ENCODE measurements at regions not wholly inside any gene's neighbourhood (a gene's known extent, or its start where the extent isn't known, plus 50 kb on each side); places are given as distances from the start of the nearest gene placed in this dataset.
"Not testable (repeated sequence)": the region's sequence is repeated elsewhere in the genome, so short reads cannot be mapped to it uniquely, and the experiment has no call there.

GRCh38 chr16:31975826-31976419, 102.3 kb downstream of the ZNF267 start:
- ATAC-seq (ENCODE audit: poor library complexity); intact Hi-C loops (cut with DNase I); DNase-seq: not testable (repeated sequence)

DNA sequence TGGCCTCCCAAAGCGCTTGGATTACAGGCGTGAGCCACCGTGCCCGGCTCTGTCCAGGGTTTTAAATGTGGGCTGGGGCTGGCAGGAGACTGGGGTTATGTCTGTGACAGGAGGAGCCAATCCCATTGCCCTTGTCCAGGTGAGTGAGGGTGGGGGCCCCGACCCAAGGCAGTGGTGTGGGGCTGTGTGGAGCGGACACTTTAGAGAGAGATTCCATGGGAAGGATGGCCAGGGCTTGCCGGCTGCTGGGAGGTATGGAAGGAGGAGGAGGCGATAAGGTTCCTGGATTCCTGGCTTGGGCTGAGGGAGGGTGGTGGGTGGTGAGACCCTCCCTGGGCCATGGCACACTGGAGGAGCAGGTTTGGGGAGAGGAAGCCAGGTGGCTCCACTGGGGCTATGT, 104.9 kb downstream of the ZNF267 start:
- ATAC-seq (ENCODE audit: poor library complexity); DNase-seq; intact Hi-C loops (cut with DNase I): not testable (repeated sequence)

DNA sequence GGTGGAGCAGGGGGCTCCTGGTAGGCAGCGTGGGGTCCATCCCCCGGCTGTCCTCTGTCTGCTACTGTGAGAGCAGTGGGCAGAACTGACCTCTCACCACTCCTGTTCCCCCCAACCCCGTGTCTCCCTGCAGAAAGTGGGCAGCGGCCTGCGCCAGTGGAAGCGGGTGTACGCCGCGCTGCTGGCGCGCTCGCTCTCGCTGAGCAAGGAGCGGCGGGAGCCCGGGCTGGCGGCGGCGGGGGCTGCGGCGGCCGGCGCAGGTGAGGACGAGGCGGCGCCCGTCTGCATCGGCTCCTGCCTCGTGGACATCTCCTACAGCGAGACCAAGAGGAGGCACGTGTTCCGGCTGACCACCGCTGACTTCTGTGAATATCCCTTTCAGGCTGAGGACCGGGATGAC, 108.1 kb downstream of the ZNF267 start:
- intact Hi-C loops (cut with DNase I); DNase-seq; ATAC-seq (ENCODE audit: poor library complexity): not testable (repeated sequence)

- intact Hi-C loops (cut with DNase I); ATAC-seq (ENCODE audit: poor library complexity); DNase-seq: not testable (repeated sequence)
Measured at GRCh38 chr16:31982986-31983385, 109.4 kb downstream of the ZNF267 start.

GRCh38 chr16:31983666-31984065, 110.1 kb downstream of the ZNF267 start:
- intact Hi-C loops (cut with DNase I); ATAC-seq (ENCODE audit: poor library complexity); DNase-seq: not testable (repeated sequence)

- ATAC-seq (ENCODE audit: poor library complexity); intact Hi-C loops (cut with DNase I); DNase-seq: not testable (repeated sequence)
Measured at GRCh38 chr16:31986895-31987294, 113.3 kb downstream of the ZNF267 start.

DNA sequence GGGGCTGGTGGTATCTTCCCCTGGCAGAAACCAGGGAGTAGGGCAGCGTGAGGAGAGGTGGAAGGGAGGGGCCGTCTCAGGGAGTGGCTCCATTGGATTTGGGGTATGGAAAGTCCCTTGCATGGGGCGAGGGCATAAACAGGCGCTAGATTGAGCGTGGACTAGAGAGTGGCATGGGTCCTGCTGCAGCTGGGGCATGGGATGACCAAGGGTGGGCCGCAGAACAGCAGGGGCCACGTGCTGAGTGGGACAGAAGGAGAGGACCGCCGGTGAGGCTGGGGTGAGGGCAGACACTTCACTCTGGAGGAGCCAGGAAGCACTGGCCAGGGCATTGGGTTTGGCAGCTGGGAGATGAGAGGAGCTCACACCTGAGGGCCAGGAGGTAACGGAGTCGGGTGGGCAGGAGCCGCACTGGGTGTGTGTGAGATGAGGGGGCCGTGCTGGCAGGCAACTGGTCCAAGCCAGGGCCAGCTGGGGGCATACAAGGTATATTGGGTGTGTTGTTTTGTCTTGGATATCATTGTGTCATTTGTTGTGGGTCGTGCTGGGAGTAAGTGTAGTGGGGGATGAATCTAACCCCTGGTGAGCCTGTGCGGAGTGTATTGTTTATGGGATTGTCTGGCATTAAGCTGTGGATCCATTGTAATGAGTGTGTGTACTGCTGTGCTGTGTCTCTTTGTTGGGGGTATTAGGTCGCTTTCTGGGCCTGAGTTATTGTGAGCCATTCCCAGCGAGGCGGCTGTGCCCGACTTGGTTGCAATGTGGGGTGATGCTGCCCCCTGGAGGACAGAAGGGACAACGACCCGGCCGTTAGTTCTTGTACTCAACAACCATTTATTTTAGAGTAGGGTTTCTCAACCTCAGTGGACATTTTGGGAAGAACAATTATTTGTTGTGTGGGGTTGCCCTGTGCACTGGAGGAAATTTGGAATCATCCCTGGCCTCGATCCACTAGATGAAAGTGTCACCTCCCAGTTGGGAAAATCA, 115.3 kb downstream of the ZNF267 start:
- intact Hi-C loops (cut with DNase I); DNase-seq: not testable (repeated sequence)
- peak; percentile 78 for ATAC-seq (ENCODE audit: poor library complexity)

DNA sequence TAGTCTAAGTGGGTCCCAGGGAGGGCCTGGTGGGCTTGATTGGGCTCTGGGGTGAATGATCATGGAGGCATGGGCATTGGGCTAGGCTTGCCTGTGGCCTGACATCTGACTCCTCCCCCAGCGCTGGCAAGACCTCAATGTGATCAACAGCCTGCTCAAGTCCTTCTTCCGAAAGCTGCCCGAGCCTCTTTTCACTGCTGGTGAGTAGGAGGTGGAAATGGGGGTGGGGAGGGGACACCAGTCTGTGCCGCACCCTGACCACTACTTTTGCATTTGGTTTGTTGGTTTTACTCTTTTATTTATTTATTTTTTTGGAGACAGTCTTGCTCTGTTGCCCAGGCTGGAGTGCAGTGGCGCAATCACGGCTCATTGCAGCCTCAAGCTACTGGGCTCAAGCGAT, 116.7 kb downstream of the ZNF267 start:
- ATAC-seq (ENCODE audit: poor library complexity); DNase-seq; intact Hi-C loops (cut with DNase I): not testable (repeated sequence)

- intact Hi-C loops (cut with DNase I); DNase-seq: not testable (repeated sequence)
Measured at GRCh38 chr16:31990980-31991379, 117.4 kb downstream of the ZNF267 start.

GRCh38 chr16:31996325-31996724, 122.7 kb downstream of the ZNF267 start:
- ATAC-seq (ENCODE audit: poor library complexity); DNase-seq: not testable (repeated sequence)

More at GRCh38 chr16:31990980-31991379, 117.4 kb downstream of the ZNF267 start:
- not testable (repeated sequence) for ATAC-seq (ENCODE audit: poor library complexity)

GRCh38 chr16:32002496-32002895, 128.9 kb downstream of the ZNF267 start:
- intact Hi-C loops (cut with DNase I); DNase-seq: not testable (repeated sequence)

More at GRCh38 chr16:31996325-31996724, 122.7 kb downstream of the ZNF267 start:
- intact Hi-C loops (cut with DNase I) = not testable (repeated sequence)

GRCh38 chr16:32003819-32004218, 130.2 kb downstream of the ZNF267 start:
- DNase-seq; intact Hi-C loops (cut with DNase I); ATAC-seq (ENCODE audit: poor library complexity): not testable (repeated sequence)

More at GRCh38 chr16:32002496-32002895, 128.9 kb downstream of the ZNF267 start:
- ATAC-seq (ENCODE audit: poor library complexity) = not testable (repeated sequence)

DNA sequence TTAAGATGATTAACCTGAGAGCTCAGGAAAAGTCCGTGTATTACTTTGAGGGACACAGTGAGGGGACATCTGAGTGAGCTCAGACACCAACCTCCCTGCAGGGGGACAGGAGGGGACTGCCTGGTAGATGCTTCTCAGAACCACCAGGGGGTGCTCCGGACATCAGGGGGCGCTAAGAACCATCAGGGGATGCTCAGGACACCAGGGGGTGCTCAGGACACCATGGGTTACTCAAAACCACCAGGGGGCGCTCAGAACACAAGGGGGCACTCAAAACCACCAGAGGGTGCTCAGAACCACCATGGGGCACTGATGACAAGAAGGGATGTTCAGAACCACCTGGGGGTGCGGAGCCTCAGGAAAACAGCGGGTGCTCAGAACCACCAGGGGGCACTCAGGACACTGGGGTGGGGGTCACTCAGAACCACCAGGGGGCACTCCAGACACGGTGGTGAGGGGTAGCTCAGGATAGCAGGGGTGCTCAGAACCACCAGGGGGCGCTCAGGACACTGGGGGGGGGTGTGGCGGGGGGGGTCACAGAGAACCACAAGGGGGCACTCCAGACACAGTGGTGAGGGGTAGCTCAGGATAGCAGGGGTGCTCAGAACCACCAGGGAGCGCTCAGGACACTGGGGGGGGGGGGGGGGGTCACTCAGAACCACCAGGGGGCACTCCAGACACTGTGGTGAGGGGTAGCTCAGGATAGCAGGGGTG, 165.3 kb downstream of the ZNF267 start:
- DNase-seq; intact Hi-C loops (cut with DNase I); ATAC-seq (ENCODE audit: poor library complexity): not testable (repeated sequence)

GRCh38 chr16:32039919-32040318, 166.3 kb downstream of the ZNF267 start:
- ATAC-seq (ENCODE audit: poor library complexity); intact Hi-C loops (cut with DNase I); DNase-seq: not testable (repeated sequence)

- DNase-seq = peak; percentile 13
- ATAC-seq (ENCODE audit: poor library complexity); intact Hi-C loops (cut with DNase I): not testable (repeated sequence)
Measured at GRCh38 chr16:32066016-32066651, 187.0 kb upstream of the TP53TG3D start.

DNA sequence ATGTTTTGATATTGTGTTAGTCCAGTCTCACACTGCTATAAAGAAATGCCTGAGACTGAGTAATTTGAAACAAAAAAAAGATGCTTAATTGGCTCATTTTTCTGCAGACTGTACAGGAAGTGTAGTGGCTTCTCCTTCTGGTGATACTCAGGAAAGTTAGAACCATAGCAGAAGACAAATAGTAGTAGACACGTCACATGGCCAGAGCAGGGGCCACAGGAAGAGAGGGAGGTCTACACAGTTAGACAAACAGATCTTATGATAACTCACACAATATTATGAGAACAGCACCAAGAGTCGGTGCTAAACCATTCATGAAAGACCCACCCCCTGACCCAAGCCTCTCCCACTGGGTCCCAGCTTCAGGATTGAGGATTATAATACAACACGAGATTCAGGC, 181.5 kb upstream of the TP53TG3D start:
- intact Hi-C loops (cut with DNase I); ATAC-seq (ENCODE audit: poor library complexity); DNase-seq: not testable (repeated sequence)

DNA sequence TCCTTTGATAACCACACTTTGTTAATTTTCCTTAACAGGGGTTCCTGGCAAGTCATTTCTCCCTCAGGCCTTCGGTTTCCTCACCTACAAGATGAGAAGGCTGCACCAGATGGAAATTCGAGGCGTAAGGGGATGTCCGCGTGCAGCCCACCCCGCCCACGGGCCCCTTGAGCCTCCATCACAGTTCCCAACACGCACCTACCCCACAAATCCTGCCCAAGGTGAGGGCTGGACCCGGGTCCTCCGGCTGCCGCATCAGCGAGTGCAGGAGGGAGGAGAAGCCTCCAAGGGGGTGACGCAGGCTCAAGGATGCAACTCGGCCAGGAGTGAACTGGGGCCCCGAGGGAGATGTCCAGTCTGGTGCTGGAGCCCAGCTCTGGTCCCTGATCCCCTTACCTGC, 169.2 kb upstream of the TP53TG3D start:
- intact Hi-C loops (cut with DNase I); ATAC-seq (ENCODE audit: poor library complexity); DNase-seq: not testable (repeated sequence)

All from Right ventricle myocardium superior (tissue), 1 donor.